Fibroblast of skin of right biceps (primary cell): ENCODE measurements at regions not wholly inside any gene's neighbourhood (a gene's known extent, or its start where the extent isn't known, plus 50 kb on each side); places are given as distances from the start of the nearest gene placed in this dataset.

Experiments
- DNase-seq: peaks from one replicate; pipeline ENCODE4 v3.0.0-alpha.2; 2013

GRCh38 chr3:67290438-67290837 is 292.3 kb downstream of the KBTBD8 start:
- DNase-seq: no peak

DNA sequence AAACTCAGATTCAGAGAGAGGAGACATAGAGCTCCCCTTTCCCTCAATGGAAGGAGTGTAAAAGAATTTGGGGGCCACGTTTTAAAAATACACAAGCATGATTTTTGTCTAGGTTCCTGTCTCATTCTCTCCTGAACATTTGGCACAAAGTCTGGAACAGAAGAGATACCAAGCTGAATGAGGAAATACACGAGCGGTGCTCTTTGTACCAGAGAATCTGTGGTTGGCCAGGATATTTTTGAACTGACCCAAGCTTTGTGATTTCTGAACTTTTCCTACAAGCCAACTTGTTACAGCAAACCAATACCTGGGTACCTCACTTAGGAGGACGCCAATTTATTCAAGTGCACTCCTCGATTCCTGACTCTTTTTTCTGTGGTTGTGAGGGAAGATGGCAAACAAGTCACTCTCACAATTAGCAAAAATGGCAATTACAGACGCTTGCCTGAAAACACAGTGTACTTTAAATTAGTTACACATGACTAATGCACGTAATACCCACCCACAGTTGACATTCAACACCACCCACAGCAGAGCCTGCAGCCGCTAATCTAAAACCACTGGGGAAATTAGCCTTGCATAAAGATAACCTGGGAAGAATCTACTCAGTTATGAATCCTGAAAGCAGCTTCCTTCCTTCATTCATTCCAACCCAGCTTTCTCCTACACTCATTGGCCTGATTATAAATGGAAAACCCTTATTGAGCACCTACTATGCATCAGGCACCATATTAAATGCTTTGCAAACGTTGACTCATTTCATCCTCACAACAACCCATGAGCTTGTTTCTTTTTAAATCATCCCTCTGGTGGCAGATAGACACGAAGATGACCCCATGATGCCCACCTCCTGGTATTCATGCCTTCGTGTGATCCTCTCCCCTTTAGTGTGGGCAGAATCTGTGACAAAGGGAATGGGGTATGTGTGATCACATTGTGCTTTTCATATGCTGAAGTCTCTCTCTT is 293.5 kb downstream of the KBTBD8 start:
- DNase-seq: no peak

- DNase-seq: no peak
These were observed 294.4 kb downstream of the KBTBD8 start for GRCh38 chr3:67292356-67293121.

DNA sequence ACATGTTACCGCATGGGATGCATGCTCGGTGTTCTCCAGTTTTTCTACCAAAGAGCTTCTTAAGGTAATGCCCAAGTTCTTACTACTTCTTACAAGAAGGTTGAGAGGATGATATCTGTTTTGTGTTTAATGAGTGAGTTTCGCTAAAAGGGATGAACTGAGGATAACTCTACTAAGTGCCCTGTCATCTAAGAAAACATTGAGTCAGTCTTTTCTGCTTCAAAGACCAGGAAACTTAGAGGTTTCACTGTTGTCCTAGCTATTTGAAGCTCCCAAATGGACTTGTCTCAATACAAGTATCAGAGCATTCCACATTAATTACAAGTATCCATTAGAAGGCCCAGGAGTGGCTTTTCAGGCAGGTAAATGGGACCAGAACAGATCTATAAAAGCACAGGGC is 296.2 kb downstream of the KBTBD8 start:
- DNase-seq: no peak

DNA sequence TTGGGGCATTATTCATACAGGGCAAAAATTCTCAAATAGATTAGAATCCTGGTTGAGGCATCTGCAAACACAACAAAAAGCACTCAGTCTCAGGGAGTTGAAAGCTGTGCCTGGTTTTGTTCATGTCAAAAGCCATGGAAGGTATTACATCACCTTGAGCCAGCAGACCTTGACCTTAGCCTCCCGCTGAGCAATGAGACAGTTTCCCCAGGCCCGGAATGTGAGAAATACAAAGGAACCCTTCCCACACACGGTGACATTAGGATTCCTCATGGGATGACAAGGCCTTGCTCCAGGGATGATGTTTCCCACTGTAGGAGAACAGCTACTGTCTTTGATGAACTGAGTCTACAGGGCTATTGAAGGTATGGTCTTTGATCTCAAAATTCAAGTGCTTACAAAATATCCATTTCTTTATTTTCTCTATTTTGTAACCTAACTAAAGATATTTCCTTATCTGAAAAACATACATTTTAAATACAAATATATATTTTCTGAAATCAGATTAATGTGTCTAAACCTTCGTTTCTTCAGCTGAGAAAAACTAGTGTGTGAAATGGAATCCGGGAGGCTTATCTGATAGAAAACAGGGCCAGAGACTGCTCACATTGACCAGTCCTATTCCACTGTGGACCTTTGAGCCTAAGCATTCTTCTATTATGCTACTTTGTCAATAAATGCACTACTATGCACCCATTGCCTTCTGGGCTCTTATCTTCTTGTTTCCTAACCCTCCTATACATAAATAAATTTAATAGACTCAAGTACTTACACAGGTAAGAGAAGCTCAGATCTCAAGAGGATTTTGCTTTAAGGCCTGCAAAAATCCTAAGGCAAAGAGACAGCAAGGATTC is 298.2 kb downstream of the KBTBD8 start:
- DNase-seq: no peak

DNA sequence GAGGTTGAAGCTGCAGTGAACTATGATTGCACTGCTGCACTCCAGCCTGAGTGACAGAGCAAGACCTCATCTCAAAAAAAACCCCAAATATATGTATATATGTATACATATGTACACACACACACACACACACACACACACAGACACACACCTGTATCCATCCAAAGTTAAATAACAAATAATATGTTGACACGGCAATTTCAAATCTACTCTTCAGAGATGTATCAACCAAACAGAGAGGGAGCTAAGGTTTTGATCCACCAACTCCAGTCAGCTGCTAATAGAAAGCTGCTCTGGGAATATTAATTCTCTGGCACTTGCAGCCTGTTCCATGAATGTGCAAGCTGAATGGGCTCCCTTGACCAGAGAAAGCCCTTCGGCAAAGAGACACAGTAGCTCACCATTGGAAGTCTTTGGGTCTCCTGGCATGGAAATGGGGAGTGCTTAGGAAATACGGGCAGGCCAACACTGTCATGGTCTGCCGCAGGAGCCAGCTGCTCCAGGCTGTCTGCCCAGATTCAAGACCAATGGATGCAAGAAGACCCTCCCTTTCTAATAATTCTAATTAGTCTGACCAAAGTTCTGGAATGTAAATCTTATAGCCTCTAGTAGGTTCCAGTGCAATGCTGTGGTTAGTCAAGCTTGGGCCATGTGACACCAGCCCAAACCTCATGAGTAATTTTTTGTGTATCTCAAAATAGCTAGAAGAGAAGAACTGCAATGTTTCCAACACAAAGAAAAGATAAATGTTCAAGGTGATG is 299.8 kb downstream of the KBTBD8 start:
- no peak for DNase-seq

- no peak for DNase-seq
These were observed 303.4 kb downstream of the KBTBD8 start for GRCh38 chr3:67301556-67301955.

DNA sequence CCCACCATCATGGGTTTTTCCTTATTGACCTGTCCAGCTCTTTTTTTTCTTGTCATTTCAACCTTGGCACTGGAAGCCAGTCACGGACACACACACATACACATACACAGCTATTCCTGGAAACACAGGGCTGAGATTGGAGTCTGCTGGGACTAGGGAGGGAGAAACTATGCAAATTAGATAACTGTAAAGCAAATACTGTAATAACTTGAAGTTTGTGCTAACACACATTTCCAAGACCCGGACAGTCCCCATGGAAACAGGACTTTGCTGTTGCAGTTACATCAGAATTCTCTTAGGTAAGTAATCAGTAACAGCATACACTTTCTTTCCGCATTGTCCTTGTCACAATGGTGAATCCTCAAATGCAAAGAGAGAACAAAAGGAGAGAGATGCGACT is 304.4 kb downstream of the KBTBD8 start:
- no peak for DNase-seq

- DNase-seq: no peak
These were observed 307.1 kb downstream of the KBTBD8 start for GRCh38 chr3:67305160-67305559.

- DNase-seq: no peak
These were observed 307.8 kb downstream of the KBTBD8 start for GRCh38 chr3:67305922-67306321.

DNA sequence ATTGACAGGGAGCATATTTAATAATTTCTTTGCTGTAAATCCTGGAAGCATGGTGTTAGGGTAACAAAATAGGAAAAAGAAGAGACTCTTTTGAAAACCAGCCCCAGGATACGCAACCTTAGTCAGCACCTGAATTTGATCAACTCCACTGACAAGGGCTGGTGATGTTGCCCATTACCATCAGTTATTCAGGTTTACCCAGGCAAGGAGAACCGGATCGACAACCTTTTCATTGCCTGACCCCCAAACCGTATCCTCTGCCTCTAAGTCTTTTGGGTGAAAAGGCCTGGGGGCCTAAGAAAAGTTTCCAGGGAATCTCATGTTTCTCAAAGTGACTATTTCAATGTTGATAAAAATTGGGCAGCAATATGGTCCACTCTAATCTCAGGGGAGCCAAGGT is 313.3 kb downstream of the KBTBD8 start:
- DNase-seq: no peak

DNA sequence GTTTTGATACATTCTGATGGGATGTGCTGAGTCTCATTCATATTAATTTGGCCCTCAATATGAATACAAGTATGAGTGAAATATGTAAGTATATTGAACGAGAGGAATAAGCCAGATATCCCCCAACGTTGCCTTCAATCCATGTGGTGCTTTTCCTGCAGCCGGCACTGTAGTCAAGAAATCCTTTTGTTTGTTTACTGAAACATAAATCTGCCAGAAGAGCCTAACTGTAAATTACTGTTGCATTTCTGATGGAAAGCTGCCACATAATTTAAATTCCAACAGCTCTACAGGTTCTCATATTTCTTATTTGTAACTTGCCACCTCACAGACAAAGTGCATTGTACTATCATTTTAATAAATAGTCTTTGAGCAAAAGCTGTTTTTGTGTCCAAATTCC is 314.0 kb downstream of the KBTBD8 start:
- DNase-seq: no peak

DNA sequence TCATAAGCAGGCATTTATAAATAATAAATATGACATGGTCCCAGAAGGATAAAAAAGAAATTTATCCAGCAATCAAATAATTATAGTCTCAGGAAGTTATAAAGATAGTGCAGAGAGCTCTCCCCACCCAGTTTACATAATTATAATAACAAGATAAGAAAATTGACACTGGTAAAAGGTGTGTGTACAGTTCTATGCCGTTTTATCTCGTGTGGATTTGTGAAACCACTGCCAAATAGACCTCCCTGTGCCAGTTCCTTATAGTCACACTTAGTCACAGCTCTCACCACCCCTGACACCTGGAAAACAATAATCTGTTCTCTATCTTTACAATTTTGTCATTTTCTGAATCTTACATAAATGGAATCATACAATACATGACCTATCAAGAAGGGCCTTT is 320.1 kb downstream of the KBTBD8 start:
- DNase-seq: no peak

DNA sequence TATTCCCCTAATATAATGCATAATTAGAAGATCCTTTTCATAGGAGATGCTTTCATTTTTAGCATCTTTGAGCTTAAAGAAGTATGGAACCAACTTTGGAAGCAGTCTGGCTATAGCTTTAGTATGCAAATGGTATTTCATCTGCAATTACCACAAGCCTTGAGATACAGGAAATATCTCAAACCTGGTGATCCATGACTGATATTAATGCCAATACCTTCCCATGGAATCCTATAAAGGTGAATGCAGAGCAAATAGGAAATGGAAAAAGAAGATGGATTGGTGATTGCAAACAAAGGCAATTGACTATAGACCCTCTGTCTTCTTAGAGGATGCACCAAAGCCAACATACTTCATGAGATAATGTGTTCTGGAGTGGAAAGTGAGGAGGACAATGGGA is 326.4 kb downstream of the KBTBD8 start:
- no peak for DNase-seq
